ENCODE measurements at regions not wholly inside any gene's neighbourhood (a gene's known extent, or its start where the extent isn't known, plus 50 kb on each side); places are given as distances from the start of the nearest gene placed in this dataset.

DNA sequence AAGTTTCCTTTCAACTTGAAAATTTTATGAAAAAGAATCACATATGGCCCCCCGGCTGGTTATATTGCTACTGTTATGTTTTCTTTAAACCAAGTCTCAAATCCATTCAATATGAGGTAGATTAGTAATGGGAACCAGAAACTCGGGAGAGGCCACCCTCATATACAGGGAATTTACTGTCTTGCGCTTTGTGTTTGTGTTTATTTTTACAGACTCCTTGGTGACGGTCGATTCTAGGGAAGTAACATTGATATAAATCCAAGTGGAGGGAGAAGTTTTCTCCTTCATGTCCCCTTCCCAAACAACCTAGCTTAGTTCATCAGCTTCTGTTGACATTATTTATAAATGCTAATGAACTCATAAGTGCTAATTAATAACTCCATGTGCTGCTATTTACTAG is 163.5 kb upstream of the LMO4 start:
- no peak overlapping the region for H2AFZ ChIP-seq (ENCODE audit: low read length)
- no peak overlapping the region for H3K4me3 ChIP-seq (ENCODE audit: insufficient read depth, low read length)
- peaks cover 4% of the 10 kb centered on the region for H3K27me3 ChIP-seq (ENCODE audit: insufficient read depth, low read length)
- H3K27ac ChIP-seq (ENCODE audit: low read depth, low read length), result no peak overlapping the region
- no peak overlapping the region for H3K4me2 ChIP-seq (ENCODE audit: insufficient read depth, low read length)
- DNase-seq (ENCODE audit: insufficient read length, low spot score, missing footprints), result no peak
- TF ChIP-seq, protein P1, sequence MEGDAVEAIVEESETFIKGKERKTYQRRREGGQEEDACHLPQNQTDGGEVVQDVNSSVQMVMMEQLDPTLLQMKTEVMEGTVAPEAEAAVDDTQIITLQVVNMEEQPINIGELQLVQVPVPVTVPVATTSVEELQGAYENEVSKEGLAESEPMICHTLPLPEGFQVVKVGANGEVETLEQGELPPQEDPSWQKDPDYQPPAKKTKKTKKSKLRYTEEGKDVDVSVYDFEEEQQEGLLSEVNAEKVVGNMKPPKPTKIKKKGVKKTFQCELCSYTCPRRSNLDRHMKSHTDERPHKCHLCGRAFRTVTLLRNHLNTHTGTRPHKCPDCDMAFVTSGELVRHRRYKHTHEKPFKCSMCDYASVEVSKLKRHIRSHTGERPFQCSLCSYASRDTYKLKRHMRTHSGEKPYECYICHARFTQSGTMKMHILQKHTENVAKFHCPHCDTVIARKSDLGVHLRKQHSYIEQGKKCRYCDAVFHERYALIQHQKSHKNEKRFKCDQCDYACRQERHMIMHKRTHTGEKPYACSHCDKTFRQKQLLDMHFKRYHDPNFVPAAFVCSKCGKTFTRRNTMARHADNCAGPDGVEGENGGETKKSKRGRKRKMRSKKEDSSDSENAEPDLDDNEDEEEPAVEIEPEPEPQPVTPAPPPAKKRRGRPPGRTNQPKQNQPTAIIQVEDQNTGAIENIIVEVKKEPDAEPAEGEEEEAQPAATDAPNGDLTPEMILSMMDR (IDR thresholded peaks at IDR 0.05; ENCODE audit: extremely low read depth, low read depth, low read length), result no peak
- no peaks in the 10 kb centered on the region for H3K79me2 ChIP-seq (ENCODE audit: insufficient read depth, low read length)
- no peaks in the 10 kb centered on the region for H3K36me3 ChIP-seq (ENCODE audit: insufficient read depth, low read length)
- H3K4me1 ChIP-seq (ENCODE audit: insufficient read depth, low read length), result no peaks in the 10 kb centered on the region
- no peaks in the 10 kb centered on the region for H3K9me3 ChIP-seq (ENCODE audit: low read depth, low read length)
- H4K20me1 ChIP-seq (ENCODE audit: insufficient read depth, low read length), result no peaks in the 10 kb centered on the region

GRCh38 chr1:87167157-87167789 is 161.4 kb upstream of the LMO4 start:
- no peak for DNase-seq (ENCODE audit: insufficient read length, low spot score, missing footprints)
- Histone ChIP-seq H4K20me1 (ENCODE audit: insufficient read depth, low read length) (no peaks in the 10 kb centered on the region), H3K27ac (ENCODE audit: low read depth, low read length) (no peak overlapping the region), H3K4me2 (ENCODE audit: insufficient read depth, low read length) (no peak overlapping the region), H3K36me3 (ENCODE audit: insufficient read depth, low read length) (no peaks in the 10 kb centered on the region), H3K79me2 (ENCODE audit: insufficient read depth, low read length) (no peaks in the 10 kb centered on the region), H3K4me3 (ENCODE audit: insufficient read depth, low read length) (no peak overlapping the region), H3K9me3 (ENCODE audit: low read depth, low read length) (no peaks in the 10 kb centered on the region), H3K4me1 (ENCODE audit: insufficient read depth, low read length) (no peaks in the 10 kb centered on the region), H2AFZ (ENCODE audit: low read length) (no peak overlapping the region), H3K27me3 (ENCODE audit: insufficient read depth, low read length) (peaks cover 14% of the 10 kb centered on the region)
- TF ChIP-seq, protein P1 (IDR thresholded peaks at IDR 0.05; ENCODE audit: extremely low read depth, low read depth, low read length), result no peak

GRCh38 chr1:87167848-87168525 is 160.7 kb upstream of the LMO4 start:
- Histone ChIP-seq H3K4me1 (ENCODE audit: insufficient read depth, low read length) (no peaks in the 10 kb centered on the region), H3K79me2 (ENCODE audit: insufficient read depth, low read length) (no peaks in the 10 kb centered on the region), H3K4me2 (ENCODE audit: insufficient read depth, low read length) (no peak overlapping the region), H3K4me3 (ENCODE audit: insufficient read depth, low read length) (no peak overlapping the region), H3K36me3 (ENCODE audit: insufficient read depth, low read length) (no peaks in the 10 kb centered on the region), H2AFZ (ENCODE audit: low read length) (no peak overlapping the region), H3K27me3 (ENCODE audit: insufficient read depth, low read length) (peaks cover 17% of the 10 kb centered on the region), H3K9me3 (ENCODE audit: low read depth, low read length) (no peaks in the 10 kb centered on the region), H3K27ac (ENCODE audit: low read depth, low read length) (no peak overlapping the region), H4K20me1 (ENCODE audit: insufficient read depth, low read length) (no peaks in the 10 kb centered on the region)
- TF ChIP-seq, protein P1 (IDR thresholded peaks at IDR 0.05; ENCODE audit: extremely low read depth, low read depth, low read length), result peak; percentile 32
- DNase-seq (ENCODE audit: insufficient read length, low spot score, missing footprints), result no peak

GRCh38 chr1:87169263-87169910 is 159.3 kb upstream of the LMO4 start:
- DNase-seq (ENCODE audit: insufficient read length, low spot score, missing footprints), result no peak
- Histone ChIP-seq H3K9me3 (ENCODE audit: low read depth, low read length) (no peaks in the 10 kb centered on the region), H3K4me2 (ENCODE audit: insufficient read depth, low read length) (no peak overlapping the region)

More at GRCh38 chr1:87169263-87169910, 159.3 kb upstream of the LMO4 start:
- Histone ChIP-seq H3K79me2 (ENCODE audit: insufficient read depth, low read length) (no peaks in the 10 kb centered on the region), H2AFZ (ENCODE audit: low read length) (no peak overlapping the region), H3K4me1 (ENCODE audit: insufficient read depth, low read length) (no peaks in the 10 kb centered on the region), H4K20me1 (ENCODE audit: insufficient read depth, low read length) (no peaks in the 10 kb centered on the region), H3K36me3 (ENCODE audit: insufficient read depth, low read length) (no peaks in the 10 kb centered on the region), H3K4me3 (ENCODE audit: insufficient read depth, low read length) (no peak overlapping the region), H3K27me3 (ENCODE audit: insufficient read depth, low read length) (peaks cover 17% of the 10 kb centered on the region), H3K27ac (ENCODE audit: low read depth, low read length) (no peak overlapping the region)
- TF ChIP-seq, protein P1 (IDR thresholded peaks at IDR 0.05; ENCODE audit: extremely low read depth, low read depth, low read length), result no peak
